Sigmoid colon (tissue), 3 donors: ENCODE measurements at regions not wholly inside any gene's neighbourhood (a gene's known extent, or its start where the extent isn't known, plus 50 kb on each side); places are given as distances from the start of the nearest gene placed in this dataset.

ENCODE experiments used
- POLR2A ChIP-seq, 2 donors: fragments of 450-650 bp; IDR thresholded peaks; one replicate each; pipeline ENCODE4 v1.6.1; 2016; ENCODE audit warnings: antibody characterized with exemption in 2 of 2, mild to moderate bottlenecking in 2 of 2, moderate library complexity in 2 of 2
- TF ChIP-seq, protein P1 (sequence below), 4 experiments: fragments of 450-650 bp in 3 of 4; fragments of 200-600 bp in 1 of 4; IDR thresholded peaks; one replicate each; pipeline ENCODE4 v1.5.1; 2016 to 2019; ENCODE audit warnings: antibody characterized with exemption in 4 of 4, mild to moderate bottlenecking in 3 of 4, moderate library complexity in 2 of 4

DNA sequence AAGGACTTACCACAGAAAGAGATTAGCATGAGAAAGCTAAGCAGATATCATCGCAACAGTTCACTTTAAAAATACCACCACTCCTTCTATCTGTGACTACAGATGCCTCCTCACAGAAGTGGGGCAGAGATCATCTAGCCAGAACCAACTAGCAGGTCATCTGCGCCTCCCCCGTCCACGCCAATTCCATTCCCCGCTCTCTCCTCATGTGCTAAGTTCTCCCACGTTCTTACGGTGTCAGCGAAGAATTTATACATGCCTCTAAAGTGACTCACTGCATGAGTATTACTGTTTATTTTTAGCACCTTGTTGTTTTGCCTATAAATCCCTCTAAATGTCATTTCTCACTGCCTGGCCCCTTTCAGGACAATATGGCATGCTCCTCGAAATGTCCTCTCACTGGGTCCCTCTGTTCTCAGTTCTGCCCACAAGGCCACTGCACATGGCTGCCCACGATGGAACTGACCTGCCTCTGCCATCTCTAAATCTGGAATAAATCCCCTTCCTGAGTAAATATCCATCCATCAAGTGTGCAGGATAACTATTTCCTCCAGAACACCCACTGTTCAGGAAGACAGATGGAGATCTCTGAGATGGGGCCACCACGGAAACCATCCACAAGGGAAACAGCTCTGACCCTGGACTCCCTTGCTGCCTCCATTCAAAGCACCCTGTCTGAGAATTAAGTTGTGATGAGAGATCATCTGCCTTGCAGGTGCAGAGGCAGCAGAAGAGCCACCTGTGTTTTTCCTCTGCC is 137.7 kb downstream of the IRS1 start:
- TF ChIP-seq, protein P1, sequence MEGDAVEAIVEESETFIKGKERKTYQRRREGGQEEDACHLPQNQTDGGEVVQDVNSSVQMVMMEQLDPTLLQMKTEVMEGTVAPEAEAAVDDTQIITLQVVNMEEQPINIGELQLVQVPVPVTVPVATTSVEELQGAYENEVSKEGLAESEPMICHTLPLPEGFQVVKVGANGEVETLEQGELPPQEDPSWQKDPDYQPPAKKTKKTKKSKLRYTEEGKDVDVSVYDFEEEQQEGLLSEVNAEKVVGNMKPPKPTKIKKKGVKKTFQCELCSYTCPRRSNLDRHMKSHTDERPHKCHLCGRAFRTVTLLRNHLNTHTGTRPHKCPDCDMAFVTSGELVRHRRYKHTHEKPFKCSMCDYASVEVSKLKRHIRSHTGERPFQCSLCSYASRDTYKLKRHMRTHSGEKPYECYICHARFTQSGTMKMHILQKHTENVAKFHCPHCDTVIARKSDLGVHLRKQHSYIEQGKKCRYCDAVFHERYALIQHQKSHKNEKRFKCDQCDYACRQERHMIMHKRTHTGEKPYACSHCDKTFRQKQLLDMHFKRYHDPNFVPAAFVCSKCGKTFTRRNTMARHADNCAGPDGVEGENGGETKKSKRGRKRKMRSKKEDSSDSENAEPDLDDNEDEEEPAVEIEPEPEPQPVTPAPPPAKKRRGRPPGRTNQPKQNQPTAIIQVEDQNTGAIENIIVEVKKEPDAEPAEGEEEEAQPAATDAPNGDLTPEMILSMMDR (IDR thresholded peaks at IDR 0.05), result no peak
- no peak for TF ChIP-seq POLR2A (IDR thresholded peaks at IDR 0.05)
